BE2C (cell line): ENCODE measurements at regions not wholly inside any gene's neighbourhood (a gene's known extent, or its start where the extent isn't known, plus 50 kb on each side); places are given as distances from the start of the nearest gene placed in this dataset.

Source experiments
- DNase-seq: peaks from one replicate; pipeline ENCODE4 v3.0.0-alpha.2; 2020
- H3K27me3 ChIP-seq: fragments of 250-450 bp; sonication (Bioruptor Pico); 2 replicates; pipeline ENCODE4 v1.5.1; 2020; ENCODE audit warnings: mild to moderate bottlenecking
- H3K36me3 ChIP-seq: fragments of 250-450 bp; sonication (Bioruptor Pico); 2 replicates; pipeline ENCODE4 v1.5.1; 2020; ENCODE audit warnings: mild to moderate bottlenecking
- H3K4me1 ChIP-seq: fragments of 250-450 bp; sonication (Bioruptor Pico); 2 replicates; pipeline ENCODE4 v1.5.1; 2020
- H3K4me3 ChIP-seq: 2 replicates; pipeline ENCODE4 v1.5.1; 2011; ENCODE audit warnings: low read depth, low read length
- H3K9me3 ChIP-seq: fragments of 250-450 bp; sonication (Bioruptor Pico); 2 replicates; pipeline ENCODE4 v1.5.1; 2020
- TF ChIP-seq, protein P1 (sequence below): IDR thresholded peaks from 2 replicates; pipeline ENCODE4 v1.5.1; 2012; ENCODE audit warnings: mild to moderate bottlenecking, low read depth, low read length

DNA sequence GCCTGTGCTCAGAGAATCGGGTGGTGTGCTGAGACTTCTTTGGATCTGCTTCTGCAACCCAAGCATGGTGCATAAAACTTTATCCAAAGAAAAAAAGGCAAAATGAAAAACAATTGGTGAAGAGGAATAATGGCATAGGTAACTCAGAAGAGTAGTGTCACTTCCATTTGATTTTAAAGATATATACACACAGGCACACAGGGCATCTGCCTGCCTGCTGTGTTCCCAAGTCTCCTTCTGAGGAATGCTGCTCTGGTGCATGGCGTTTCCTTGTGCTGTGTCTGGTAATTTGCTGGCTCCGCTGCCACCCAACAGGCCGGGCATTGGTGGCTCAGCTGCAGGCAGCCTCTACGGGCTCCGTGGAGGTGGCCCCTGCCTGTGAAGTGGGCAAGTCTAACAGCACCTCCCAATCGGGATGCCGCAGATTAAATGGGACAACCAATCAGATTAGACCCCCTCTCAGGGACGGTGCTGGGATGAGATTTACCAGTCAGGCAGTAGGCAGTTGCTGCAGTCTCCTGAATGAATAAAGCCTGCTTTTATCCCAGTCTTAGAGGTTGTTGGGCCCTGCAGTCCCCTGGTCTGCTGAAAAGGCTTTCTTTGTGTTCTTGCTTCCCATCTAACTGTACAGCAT is 253.7 kb upstream of the RASGRP1 start:
- no peak overlapping the region for H3K4me3 ChIP-seq
- H3K36me3 ChIP-seq, result no peaks in the 10 kb centered on the region
- TF ChIP-seq, protein P1, sequence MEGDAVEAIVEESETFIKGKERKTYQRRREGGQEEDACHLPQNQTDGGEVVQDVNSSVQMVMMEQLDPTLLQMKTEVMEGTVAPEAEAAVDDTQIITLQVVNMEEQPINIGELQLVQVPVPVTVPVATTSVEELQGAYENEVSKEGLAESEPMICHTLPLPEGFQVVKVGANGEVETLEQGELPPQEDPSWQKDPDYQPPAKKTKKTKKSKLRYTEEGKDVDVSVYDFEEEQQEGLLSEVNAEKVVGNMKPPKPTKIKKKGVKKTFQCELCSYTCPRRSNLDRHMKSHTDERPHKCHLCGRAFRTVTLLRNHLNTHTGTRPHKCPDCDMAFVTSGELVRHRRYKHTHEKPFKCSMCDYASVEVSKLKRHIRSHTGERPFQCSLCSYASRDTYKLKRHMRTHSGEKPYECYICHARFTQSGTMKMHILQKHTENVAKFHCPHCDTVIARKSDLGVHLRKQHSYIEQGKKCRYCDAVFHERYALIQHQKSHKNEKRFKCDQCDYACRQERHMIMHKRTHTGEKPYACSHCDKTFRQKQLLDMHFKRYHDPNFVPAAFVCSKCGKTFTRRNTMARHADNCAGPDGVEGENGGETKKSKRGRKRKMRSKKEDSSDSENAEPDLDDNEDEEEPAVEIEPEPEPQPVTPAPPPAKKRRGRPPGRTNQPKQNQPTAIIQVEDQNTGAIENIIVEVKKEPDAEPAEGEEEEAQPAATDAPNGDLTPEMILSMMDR, result no peak
- no peaks in the 10 kb centered on the region for H3K4me1 ChIP-seq
- H3K27me3 ChIP-seq, result no peaks in the 10 kb centered on the region
- no peak for DNase-seq
- H3K9me3 ChIP-seq, result no peaks in the 10 kb centered on the region

DNA sequence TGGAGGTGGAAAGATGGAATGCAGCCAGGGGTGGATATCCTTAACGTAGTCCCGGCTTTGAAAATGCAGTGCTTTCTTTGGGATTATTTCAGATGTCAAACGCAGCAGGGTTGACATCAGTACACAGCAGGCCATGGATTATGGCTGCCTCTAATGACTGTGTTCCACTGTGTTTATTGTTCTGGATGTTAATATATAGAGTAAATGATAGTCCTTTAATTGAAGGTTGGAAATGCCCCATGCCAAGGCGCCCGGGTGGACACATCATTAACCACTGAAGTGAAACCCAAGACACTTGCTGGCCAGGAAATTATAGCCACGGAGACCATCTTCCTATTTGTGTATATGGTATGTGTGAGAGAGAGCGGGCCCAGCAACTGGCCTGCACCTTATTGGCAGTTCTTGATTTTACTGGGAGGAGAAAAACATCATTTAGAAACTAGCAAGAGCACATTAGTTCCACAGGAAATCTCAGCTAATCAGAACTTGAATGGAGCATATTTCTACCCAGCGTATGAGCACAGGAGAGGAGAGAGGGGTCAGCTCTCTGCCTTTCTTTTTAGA is 254.9 kb upstream of the RASGRP1 start:
- TF ChIP-seq, protein P1, result no peak
- no peaks in the 10 kb centered on the region for H3K27me3 ChIP-seq
- H3K9me3 ChIP-seq, result no peaks in the 10 kb centered on the region
- no peak for DNase-seq
- H3K4me3 ChIP-seq, result no peak overlapping the region
- H3K36me3 ChIP-seq, result no peaks in the 10 kb centered on the region
- no peaks in the 10 kb centered on the region for H3K4me1 ChIP-seq

DNA sequence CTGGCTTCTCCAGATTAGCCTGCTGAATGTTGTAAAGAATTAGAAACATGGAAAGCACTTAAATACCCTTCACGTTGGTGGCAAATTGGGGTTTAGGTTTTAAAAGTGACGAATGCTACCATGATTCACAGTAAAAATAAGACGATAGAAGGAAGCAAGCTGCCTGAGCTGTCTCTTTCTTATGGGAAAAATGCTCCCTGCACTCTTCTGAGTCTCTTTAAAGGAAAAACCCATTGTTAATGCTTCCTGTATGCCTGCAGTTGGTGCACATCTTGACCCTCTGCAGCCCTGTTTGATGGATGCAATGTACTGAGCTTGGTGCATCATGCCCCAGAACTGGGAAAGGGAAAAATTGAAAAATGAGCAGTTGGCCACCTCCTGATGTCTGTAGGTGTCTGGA is 258.6 kb upstream of the RASGRP1 start:
- Histone ChIP-seq H3K4me1 (no peaks in the 10 kb centered on the region), H3K27me3 (no peaks in the 10 kb centered on the region), H3K36me3 (no peaks in the 10 kb centered on the region), H3K4me3 (no peak overlapping the region), H3K9me3 (no peaks in the 10 kb centered on the region)
- DNase-seq, result no peak
- TF ChIP-seq, protein P1, result no peak

DNA sequence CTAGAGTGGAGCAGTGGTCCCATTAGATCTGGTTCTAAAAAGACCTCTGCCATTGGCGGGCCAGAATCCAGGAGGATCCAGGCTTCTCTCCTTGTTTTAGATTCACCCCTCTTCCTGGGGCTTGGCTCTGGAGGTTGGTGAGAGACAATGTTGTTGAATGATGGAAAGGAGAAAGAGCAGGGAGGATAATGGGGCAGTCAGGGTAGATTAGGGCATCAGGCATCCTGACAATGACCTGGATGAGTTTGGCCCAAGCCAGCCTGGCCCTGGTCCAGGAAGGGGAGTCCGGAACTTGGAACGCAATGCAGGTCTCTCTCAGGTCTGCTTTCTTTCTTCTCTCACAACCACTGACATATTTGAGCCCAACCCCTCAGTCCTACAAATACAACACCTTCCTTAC is 260.1 kb upstream of the RASGRP1 start:
- Histone ChIP-seq H3K36me3 (no peaks in the 10 kb centered on the region), H3K27me3 (no peaks in the 10 kb centered on the region), H3K9me3 (no peaks in the 10 kb centered on the region), H3K4me1 (no peaks in the 10 kb centered on the region), H3K4me3 (no peak overlapping the region)
- DNase-seq, result no peak
- TF ChIP-seq, protein P1, result no peak

DNA sequence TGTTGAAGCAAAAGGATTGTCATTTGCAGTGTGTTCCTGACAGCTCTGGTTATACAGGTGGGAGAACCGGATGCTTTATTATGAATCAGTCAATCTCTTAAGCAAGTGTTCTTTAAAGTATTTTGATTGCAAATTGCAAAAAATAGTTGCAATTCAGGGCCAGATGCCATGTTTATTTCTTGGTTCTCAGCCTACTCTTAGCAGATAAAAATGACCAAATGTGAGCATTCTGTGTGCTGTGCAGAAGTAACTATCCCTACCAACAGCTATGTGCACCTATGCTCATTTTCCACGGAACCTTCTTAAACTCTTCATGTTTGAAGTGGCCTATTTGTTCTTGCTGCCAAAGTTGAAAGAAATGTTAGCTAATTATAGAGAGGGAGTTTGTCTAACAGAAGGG is 262.3 kb upstream of the RASGRP1 start:
- H3K4me3 ChIP-seq, result no peak overlapping the region
- H3K9me3 ChIP-seq, result no peaks in the 10 kb centered on the region
- DNase-seq, result no peak
- no peaks in the 10 kb centered on the region for H3K36me3 ChIP-seq
- TF ChIP-seq, protein P1, result no peak
- no peaks in the 10 kb centered on the region for H3K27me3 ChIP-seq
- H3K4me1 ChIP-seq, result no peaks in the 10 kb centered on the region

DNA sequence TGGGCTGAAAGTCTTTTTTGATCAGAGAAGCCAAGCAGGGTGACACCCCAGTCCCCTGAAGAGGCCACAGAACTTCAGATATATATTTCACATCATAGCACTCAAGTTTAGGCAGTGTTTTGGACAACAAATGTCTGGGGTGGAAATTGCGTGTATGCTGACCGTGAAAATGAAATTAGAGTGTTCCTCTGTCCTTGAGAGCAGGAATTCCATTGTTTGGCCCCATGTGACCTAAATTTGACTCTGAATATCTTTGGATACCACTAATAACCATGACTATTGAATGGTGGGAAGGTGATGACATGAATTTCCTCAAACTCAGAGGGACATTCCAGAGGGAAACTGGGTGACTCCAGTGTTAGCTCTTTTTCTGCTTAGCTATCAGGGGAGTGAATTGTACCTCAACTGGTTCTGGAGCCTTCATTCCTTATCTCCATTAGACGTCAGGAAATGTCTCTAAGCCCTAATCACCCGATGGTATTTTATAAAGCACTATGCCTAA is 263.5 kb upstream of the RASGRP1 start:
- H3K4me3 ChIP-seq, result no peak overlapping the region
- TF ChIP-seq, protein P1, result no peak
- H3K4me1 ChIP-seq, result no peaks in the 10 kb centered on the region
- no peak for DNase-seq
- no peaks in the 10 kb centered on the region for H3K9me3 ChIP-seq
- H3K27me3 ChIP-seq, result no peaks in the 10 kb centered on the region
- no peaks in the 10 kb centered on the region for H3K36me3 ChIP-seq
